ENCODE measurements at regions not wholly inside any gene's neighbourhood (a gene's known extent, or its start where the extent isn't known, plus 50 kb on each side); places are given as distances from the start of the nearest gene placed in this dataset.

DNA sequence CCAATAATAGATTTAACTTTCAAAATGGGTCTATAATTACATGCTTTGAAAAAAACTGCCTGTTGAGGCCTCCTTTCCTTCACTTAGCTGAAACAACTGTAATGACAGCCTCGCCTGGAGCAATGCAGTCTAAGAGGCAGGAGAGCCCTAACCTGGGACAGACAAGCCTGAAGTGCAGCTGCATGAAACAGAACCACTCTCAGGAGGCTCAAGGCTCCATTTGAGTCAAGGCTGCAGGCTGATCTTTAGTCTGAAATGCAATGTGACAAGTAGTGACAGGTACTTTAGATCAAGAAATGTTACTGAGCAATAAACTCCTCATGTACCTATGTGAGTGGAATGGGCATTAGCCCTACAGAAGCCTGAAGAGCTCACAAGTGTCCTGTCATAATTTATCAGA lies 414.0 kb upstream of the LUZP2 start:
- 20 to 26% methylated on average over 1 of the region's 1 CpG for WGBS, 2 experiments (ENCODE audit: low coverage in 1 of 2, low lambda C conversion rate in 2 of 2, missing lambda C conversion rate in 2 of 2)
- H4K20me1 ChIP-seq (ENCODE audit: insufficient read depth) = no peaks in the 10 kb centered on the region
- H3F3A ChIP-seq (ENCODE audit: insufficient read depth) = no peaks in the 10 kb centered on the region
- H3K9ac ChIP-seq = no peak overlapping the region
- H3K4me3 ChIP-seq = no peak overlapping the region
- DNase-seq = no peak
- no peaks in the 10 kb centered on the region for H3K36me3 ChIP-seq (ENCODE audit: low read depth)
- in situ Hi-C loops (cut with MboI) = no loop called here
- no peaks in the 10 kb centered on the region for H3K79me2 ChIP-seq (ENCODE audit: insufficient read depth)
- no peaks in the 10 kb centered on the region for H3K27me3 ChIP-seq (replicated peaks; ENCODE audit: insufficient read depth)
- H2AFZ ChIP-seq = no peak overlapping the region
- H3K4me1 ChIP-seq (ENCODE audit: insufficient read depth) = no peaks in the 10 kb centered on the region
- H3K9me2 ChIP-seq (ENCODE audit: insufficient read depth) = no peaks in the 10 kb centered on the region
- TF ChIP-seq EZH2 (IDR thresholded peaks at IDR 0.05; ENCODE audit: insufficient read depth, poor library complexity, severe bottlenecking) = no peak
- no peak for TF ChIP-seq EZH2phosphoT487 (IDR thresholded peaks at IDR 0.05; ENCODE audit: insufficient read depth, low read depth)
- no peak overlapping the region for H3K4me2 ChIP-seq (ENCODE audit: unreplicated experiment)
- no peak overlapping the region for H3K27ac ChIP-seq
- no peaks in the 10 kb centered on the region for H3K9me3 ChIP-seq (ENCODE audit: low read depth)

DNA sequence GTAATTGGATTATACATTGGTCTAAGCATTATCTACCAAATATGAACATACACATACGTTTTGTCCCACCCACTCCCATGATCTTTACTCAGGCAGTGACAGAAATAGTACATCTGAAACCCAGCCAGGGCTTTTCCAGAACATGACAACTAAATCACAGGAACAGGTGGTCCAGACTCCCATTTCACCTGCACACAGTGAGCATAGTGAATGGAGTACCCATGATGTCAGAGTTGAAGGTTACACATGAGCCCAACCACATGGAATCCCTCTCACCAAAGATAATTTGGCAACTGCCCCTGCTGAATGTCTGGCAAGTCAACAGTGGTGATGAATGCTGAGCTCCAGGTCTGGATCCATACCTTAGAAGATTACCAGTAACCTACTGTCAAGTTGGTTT lies 411.9 kb upstream of the LUZP2 start:
- H3K36me3 ChIP-seq (ENCODE audit: low read depth) = no peaks in the 10 kb centered on the region
- no peaks in the 10 kb centered on the region for H3K9me3 ChIP-seq (ENCODE audit: low read depth)
- in situ Hi-C loops (cut with MboI) = no loop called here
- WGBS, 2 experiments (ENCODE audit: low coverage in 1 of 2, low lambda C conversion rate in 2 of 2, missing lambda C conversion rate in 2 of 2) = 10 to 11% methylated on average over 1 of the region's 1 CpG
- H3K4me3 ChIP-seq = no peak overlapping the region
- no peak overlapping the region for H3K27ac ChIP-seq
- H3F3A ChIP-seq (ENCODE audit: insufficient read depth) = no peaks in the 10 kb centered on the region
- no peak overlapping the region for H2AFZ ChIP-seq
- no peak for DNase-seq
- H3K4me1 ChIP-seq (ENCODE audit: insufficient read depth) = no peaks in the 10 kb centered on the region
- H3K4me2 ChIP-seq (ENCODE audit: unreplicated experiment) = no peak overlapping the region
- no peaks in the 10 kb centered on the region for H3K79me2 ChIP-seq (ENCODE audit: insufficient read depth)
- no peak for TF ChIP-seq EZH2 (IDR thresholded peaks at IDR 0.05; ENCODE audit: insufficient read depth, poor library complexity, severe bottlenecking)
- TF ChIP-seq EZH2phosphoT487 (IDR thresholded peaks at IDR 0.05; ENCODE audit: insufficient read depth, low read depth) = no peak
- H3K27me3 ChIP-seq (replicated peaks; ENCODE audit: insufficient read depth) = no peaks in the 10 kb centered on the region
- no peaks in the 10 kb centered on the region for H4K20me1 ChIP-seq (ENCODE audit: insufficient read depth)
- H3K9me2 ChIP-seq (ENCODE audit: insufficient read depth) = no peaks in the 10 kb centered on the region
- H3K9ac ChIP-seq = no peak overlapping the region

DNA sequence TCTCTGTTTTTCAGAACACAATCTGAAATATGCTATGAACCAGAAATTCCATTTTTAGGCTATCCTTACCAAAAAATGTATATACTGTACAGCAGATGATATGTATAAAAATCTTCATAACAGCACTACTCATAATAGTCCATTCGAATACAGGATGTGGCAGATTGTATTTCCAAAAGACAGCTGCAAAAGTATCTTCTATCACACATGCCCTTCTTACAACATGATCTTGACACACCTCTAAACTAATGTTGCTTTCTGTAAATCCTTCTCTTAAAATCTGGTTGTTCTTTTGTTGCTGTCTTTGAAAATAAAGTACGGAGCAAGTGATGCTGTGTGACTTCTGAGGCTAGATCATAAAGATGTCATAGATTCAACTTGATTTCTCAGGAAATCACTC lies 409.9 kb upstream of the LUZP2 start:
- no peak overlapping the region for H3K4me2 ChIP-seq (ENCODE audit: unreplicated experiment)
- no peaks in the 10 kb centered on the region for H3K9me3 ChIP-seq (ENCODE audit: low read depth)
- no peak overlapping the region for H3K4me3 ChIP-seq
- no peaks in the 10 kb centered on the region for H3K9me2 ChIP-seq (ENCODE audit: insufficient read depth)
- H4K20me1 ChIP-seq (ENCODE audit: insufficient read depth) = no peaks in the 10 kb centered on the region
- H3K9ac ChIP-seq = no peak overlapping the region
- H3K36me3 ChIP-seq (ENCODE audit: low read depth) = no peaks in the 10 kb centered on the region
- in situ Hi-C loops (cut with MboI) = no loop called here
- no peaks in the 10 kb centered on the region for H3K27me3 ChIP-seq (replicated peaks; ENCODE audit: insufficient read depth)
- no peak overlapping the region for H2AFZ ChIP-seq
- no peaks in the 10 kb centered on the region for H3F3A ChIP-seq (ENCODE audit: insufficient read depth)
- no peaks in the 10 kb centered on the region for H3K79me2 ChIP-seq (ENCODE audit: insufficient read depth)
- H3K27ac ChIP-seq = no peak overlapping the region
- no peak for TF ChIP-seq EZH2phosphoT487 (IDR thresholded peaks at IDR 0.05; ENCODE audit: insufficient read depth, low read depth)
- no peak for TF ChIP-seq EZH2 (IDR thresholded peaks at IDR 0.05; ENCODE audit: insufficient read depth, poor library complexity, severe bottlenecking)
- DNase-seq = no peak
- 33 to 34% methylated on average over 2 of the region's 2 CpGs for WGBS, 2 experiments (ENCODE audit: low coverage in 1 of 2, low lambda C conversion rate in 2 of 2, missing lambda C conversion rate in 2 of 2)
- H3K4me1 ChIP-seq (ENCODE audit: insufficient read depth) = no peaks in the 10 kb centered on the region

DNA sequence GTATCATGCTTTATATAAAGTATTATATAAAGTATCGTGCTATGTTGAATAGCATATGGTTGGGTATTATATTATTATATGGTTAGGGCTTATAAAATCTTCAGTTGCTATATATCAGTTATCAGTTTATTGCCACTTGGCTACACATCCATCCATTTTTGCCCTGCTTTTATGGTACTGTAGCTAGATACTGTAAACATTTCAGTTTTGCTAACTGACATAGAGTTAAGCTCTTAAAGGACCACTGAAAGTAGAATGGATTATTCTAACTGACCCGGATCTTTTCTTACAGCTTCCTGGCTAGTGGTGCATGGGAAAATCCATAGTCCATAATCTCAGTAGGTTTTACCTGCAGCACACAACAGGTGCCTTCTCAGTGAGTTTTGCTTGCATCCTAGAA lies 405.3 kb upstream of the LUZP2 start:
- Histone ChIP-seq H3K9me2 (ENCODE audit: insufficient read depth) (no peaks in the 10 kb centered on the region), H3K79me2 (ENCODE audit: insufficient read depth) (no peaks in the 10 kb centered on the region), H3K27ac (no peak overlapping the region), H3F3A (ENCODE audit: insufficient read depth) (no peaks in the 10 kb centered on the region), H4K20me1 (ENCODE audit: insufficient read depth) (no peaks in the 10 kb centered on the region), H3K4me1 (ENCODE audit: insufficient read depth) (no peaks in the 10 kb centered on the region), H2AFZ (no peak overlapping the region), H3K36me3 (ENCODE audit: low read depth) (no peaks in the 10 kb centered on the region), H3K9me3 (ENCODE audit: low read depth) (no peaks in the 10 kb centered on the region), H3K9ac (no peak overlapping the region), H3K4me3 (no peak overlapping the region), H3K27me3 (replicated peaks; ENCODE audit: insufficient read depth) (no peaks in the 10 kb centered on the region), H3K4me2 (ENCODE audit: unreplicated experiment) (no peak overlapping the region)
- TF ChIP-seq EZH2phosphoT487 (IDR thresholded peaks at IDR 0.05; ENCODE audit: insufficient read depth, low read depth) = no peak
- TF ChIP-seq EZH2 (IDR thresholded peaks at IDR 0.05; ENCODE audit: insufficient read depth, poor library complexity, severe bottlenecking) = no peak
- no peak for DNase-seq
- 86 to 87% methylated on average over 2 of the region's 2 CpGs for WGBS, 2 experiments (ENCODE audit: low coverage in 1 of 2, low lambda C conversion rate in 2 of 2, missing lambda C conversion rate in 2 of 2)
- in situ Hi-C loops (cut with MboI) = no loop called here

DNA sequence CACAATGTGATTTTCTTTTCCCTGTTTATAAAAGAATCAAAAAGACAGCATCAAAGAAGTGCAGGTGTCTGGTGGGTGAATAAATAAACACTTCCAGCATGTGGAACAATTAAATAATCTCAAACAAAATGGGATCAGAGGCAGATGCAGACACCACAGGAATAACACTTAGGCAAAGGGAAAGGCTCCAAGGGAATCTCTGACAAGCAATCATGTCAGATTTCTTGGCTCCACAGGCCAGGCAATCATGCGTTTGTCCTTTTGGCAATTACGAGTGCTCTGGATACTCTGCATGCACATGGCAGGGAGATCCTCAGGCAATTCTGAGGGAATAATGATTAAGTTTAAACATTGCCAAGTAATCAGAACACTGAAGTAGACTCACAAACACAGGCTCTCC lies 403.5 kb upstream of the LUZP2 start:
- no peak overlapping the region for H3K4me3 ChIP-seq
- 7 to 18% methylated on average over 2 of the region's 2 CpGs for WGBS, 2 experiments (ENCODE audit: low coverage in 1 of 2, low lambda C conversion rate in 2 of 2, missing lambda C conversion rate in 2 of 2)

More for the DNA sequence above, 403.5 kb upstream of the LUZP2 start:
- Histone ChIP-seq H3K4me2 (ENCODE audit: unreplicated experiment) (no peak overlapping the region), H4K20me1 (ENCODE audit: insufficient read depth) (no peaks in the 10 kb centered on the region), H3K36me3 (ENCODE audit: low read depth) (no peaks in the 10 kb centered on the region), H3K27me3 (replicated peaks; ENCODE audit: insufficient read depth) (no peaks in the 10 kb centered on the region), H3K4me1 (ENCODE audit: insufficient read depth) (no peaks in the 10 kb centered on the region), H2AFZ (peak overlapping the region; percentile 20; the same call in 1 of the 2 replicates), H3K79me2 (ENCODE audit: insufficient read depth) (no peaks in the 10 kb centered on the region), H3K27ac (no peak overlapping the region), H3F3A (ENCODE audit: insufficient read depth) (no peaks in the 10 kb centered on the region), H3K9ac (no peak overlapping the region), H3K9me3 (ENCODE audit: low read depth) (no peaks in the 10 kb centered on the region), H3K9me2 (ENCODE audit: insufficient read depth) (no peaks in the 10 kb centered on the region)
- in situ Hi-C loops (cut with MboI) = no loop called here
- TF ChIP-seq EZH2 (IDR thresholded peaks at IDR 0.05; ENCODE audit: insufficient read depth, poor library complexity, severe bottlenecking) = no peak
- no peak for TF ChIP-seq EZH2phosphoT487 (IDR thresholded peaks at IDR 0.05; ENCODE audit: insufficient read depth, low read depth)
- no peak for DNase-seq

Measured in GM23248 (cell line).